Cardiac muscle cell (in vitro differentiated cells and primary cell): ENCODE measurements at regions not wholly inside any gene's neighbourhood (a gene's known extent, or its start where the extent isn't known, plus 50 kb on each side); places are given as distances from the start of the nearest gene placed in this dataset.
"Not testable (repeated sequence)": the region's sequence is repeated elsewhere in the genome, so short reads cannot be mapped to it uniquely, and the experiment has no call there.

ENCODE experiments used
- DNase-seq, 2 donors: peaks; one replicate each; pipeline versions ENCODE4 v3.0.0 to v3.0.0-alpha.2; 2010 to 2017; ENCODE audit warnings: low read depth in 1 of 2, low spot score in 1 of 2
- H3K27ac ChIP-seq: fragments of 200-600 bp; sonication (generic); 2 replicates; pipeline ENCODE4 v1.5.1; 2016
- H3K27me3 ChIP-seq: fragments of 200-600 bp; sonication (generic); 2 replicates; pipeline ENCODE4 v1.6.0; 2016; ENCODE audit warnings: control low read depth
- H3K36me3 ChIP-seq: fragments of 200-600 bp; sonication (generic); 2 replicates; pipeline ENCODE4 v1.5.1; 2016; ENCODE audit warnings: control low read depth
- H3K4me1 ChIP-seq: fragments of 200-600 bp; sonication (generic); 2 replicates; pipeline ENCODE4 v1.8.1; 2017; ENCODE audit warnings: low read depth, mild to moderate bottlenecking, mixed run types
- H3K4me3 ChIP-seq: fragments of 200-600 bp; sonication (generic); 2 replicates; pipeline ENCODE4 v1.5.1; 2016; ENCODE audit warnings: mild to moderate bottlenecking
- H3K9me3 ChIP-seq: fragments of 200-600 bp; sonication (generic); 2 replicates; pipeline ENCODE4 v1.5.1; 2017; ENCODE audit warnings: low read depth, mild to moderate bottlenecking, control low read depth
- TF ChIP-seq, protein P1 (sequence below): IDR thresholded peaks from 2 replicates; pipeline ENCODE4 v1.5.1; 2012; ENCODE audit warnings: low read depth, mild to moderate bottlenecking, low read length

DNA sequence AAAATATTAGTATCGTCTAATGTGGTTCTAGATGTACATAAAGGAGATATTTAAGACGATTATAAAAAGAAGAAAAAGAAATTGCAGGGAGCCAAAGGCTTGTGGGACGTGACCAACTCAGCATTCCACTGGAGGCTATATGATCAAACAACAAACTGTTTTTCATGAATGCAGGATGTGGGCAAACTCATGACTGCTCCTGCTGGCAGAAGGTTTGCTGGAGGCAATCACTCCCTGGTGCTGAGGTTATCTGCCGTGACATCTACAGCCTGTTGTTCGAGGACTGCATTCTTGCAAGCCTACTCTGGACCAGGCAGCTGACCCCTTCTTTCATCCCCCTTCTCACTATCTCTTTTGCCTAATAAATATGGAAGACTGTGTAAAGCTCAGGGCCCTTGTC is 518.1 kb downstream of the UQCRFS1 start:
- DNase-seq, result no peak
- Histone ChIP-seq H3K4me1 (no peaks in the 10 kb centered on the region), H3K4me3 (no peak overlapping the region), H3K27me3 (no peaks in the 10 kb centered on the region), H3K9me3 (no peaks in the 10 kb centered on the region), H3K36me3 (no peaks in the 10 kb centered on the region), H3K27ac (no peak overlapping the region)
- TF ChIP-seq, protein P1, sequence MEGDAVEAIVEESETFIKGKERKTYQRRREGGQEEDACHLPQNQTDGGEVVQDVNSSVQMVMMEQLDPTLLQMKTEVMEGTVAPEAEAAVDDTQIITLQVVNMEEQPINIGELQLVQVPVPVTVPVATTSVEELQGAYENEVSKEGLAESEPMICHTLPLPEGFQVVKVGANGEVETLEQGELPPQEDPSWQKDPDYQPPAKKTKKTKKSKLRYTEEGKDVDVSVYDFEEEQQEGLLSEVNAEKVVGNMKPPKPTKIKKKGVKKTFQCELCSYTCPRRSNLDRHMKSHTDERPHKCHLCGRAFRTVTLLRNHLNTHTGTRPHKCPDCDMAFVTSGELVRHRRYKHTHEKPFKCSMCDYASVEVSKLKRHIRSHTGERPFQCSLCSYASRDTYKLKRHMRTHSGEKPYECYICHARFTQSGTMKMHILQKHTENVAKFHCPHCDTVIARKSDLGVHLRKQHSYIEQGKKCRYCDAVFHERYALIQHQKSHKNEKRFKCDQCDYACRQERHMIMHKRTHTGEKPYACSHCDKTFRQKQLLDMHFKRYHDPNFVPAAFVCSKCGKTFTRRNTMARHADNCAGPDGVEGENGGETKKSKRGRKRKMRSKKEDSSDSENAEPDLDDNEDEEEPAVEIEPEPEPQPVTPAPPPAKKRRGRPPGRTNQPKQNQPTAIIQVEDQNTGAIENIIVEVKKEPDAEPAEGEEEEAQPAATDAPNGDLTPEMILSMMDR, result no peak

DNA sequence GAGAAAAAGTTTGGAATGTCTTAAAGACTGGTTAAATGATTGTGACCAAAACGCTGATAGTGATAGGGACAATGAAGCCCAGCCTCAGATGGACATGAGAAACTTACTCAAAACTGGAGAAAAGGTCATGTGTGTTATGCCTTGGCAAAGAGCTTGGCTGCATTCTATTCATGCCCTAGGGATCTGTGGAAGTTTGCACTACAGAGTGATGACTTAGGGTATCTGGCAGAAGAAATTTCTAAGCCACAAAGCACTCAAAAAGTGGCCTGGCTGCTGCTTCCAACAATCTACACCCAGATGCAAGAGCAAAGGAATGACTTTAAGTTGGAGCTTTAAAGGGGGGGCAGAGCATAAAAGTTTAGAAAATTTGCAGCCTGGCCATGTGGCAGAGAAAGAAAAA is 521.3 kb downstream of the UQCRFS1 start:
- TF ChIP-seq, protein P1, result no peak
- Histone ChIP-seq H3K9me3 (no peaks in the 10 kb centered on the region), H3K27me3 (no peaks in the 10 kb centered on the region), H3K4me1 (no peaks in the 10 kb centered on the region), H3K27ac (no peak overlapping the region), H3K4me3 (no peak overlapping the region), H3K36me3 (no peaks in the 10 kb centered on the region)
- DNase-seq, result peak in 1 of 2 donors; percentile 19

DNA sequence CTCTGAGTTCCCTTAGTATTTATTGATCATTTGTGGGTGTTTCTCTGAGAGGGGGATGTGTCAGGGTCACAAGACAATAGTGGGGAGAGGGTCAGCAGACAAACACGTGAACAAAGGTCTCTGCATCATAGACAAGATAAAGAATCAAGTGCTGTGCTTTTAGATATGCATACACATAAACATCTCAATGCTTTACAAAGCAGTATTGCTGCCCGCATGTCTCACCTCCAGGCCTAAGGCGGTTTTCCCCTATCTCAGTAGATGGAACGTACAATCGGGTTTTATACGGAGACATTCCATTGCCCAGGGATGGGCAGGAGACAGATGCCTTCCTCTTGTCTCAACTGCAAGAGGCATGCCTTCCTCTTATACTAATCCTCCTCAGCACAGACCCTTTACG is 523.5 kb downstream of the UQCRFS1 start:
- H3K4me1 ChIP-seq, H3K9me3 ChIP-seq, H3K27ac ChIP-seq, DNase-seq, H3K36me3 ChIP-seq, H3K4me3 ChIP-seq, H3K27me3 ChIP-seq: not testable (repeated sequence)

DNA sequence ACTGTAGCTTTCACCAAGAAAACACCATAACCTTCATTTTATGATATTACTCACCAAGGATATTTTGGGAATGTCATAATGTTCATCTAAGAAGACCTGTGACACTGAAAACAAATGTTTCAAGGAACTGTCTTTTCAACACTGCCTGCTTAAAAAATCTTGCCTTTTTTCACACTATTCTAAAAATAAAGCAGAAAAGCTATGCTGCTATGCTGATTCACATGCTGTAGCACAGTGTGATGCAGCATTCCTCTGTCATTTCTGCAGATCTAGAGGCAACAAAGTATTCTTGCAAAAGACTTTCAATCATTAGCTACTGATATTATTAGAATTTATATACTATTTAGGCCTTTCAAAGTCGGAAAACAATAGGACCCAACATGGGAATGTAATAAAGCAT is 525.7 kb downstream of the UQCRFS1 start:
- no peak for DNase-seq
- Histone ChIP-seq H3K36me3 (no peaks in the 10 kb centered on the region), H3K4me3 (no peak overlapping the region), H3K27ac (no peak overlapping the region), H3K27me3 (no peaks in the 10 kb centered on the region), H3K4me1 (no peaks in the 10 kb centered on the region), H3K9me3 (no peaks in the 10 kb centered on the region)
- TF ChIP-seq, protein P1, result no peak

- Histone ChIP-seq H3K4me3 (no peak overlapping the region), H3K27me3 (no peaks in the 10 kb centered on the region)
- TF ChIP-seq, protein P1, result no peak
These were observed 526.2 kb downstream of the UQCRFS1 start for GRCh38 chr19:28686756-28687155.

DNA sequence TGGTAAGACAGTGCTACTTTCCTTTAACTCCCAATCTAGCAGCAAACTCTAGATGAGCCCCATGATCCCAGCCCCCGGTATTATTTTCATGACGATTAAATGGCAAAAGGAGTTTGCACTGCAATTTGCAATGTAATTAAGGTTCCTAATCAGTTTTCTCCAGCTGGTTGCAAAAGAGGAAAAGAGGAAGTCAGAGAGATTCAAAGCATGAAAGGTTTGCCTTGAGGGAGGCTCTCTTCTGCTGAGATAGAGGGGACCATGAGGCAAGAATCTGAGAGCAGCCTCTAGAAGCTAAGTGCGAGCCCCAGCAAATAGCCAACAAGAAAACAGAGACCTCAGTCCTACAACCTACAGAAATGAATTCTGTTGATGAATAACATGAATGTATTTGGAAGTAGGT is 527.1 kb downstream of the UQCRFS1 start:
- Histone ChIP-seq H3K4me3 (no peak overlapping the region), H3K27ac (no peak overlapping the region), H3K9me3 (no peaks in the 10 kb centered on the region), H3K4me1 (no peaks in the 10 kb centered on the region), H3K36me3 (no peaks in the 10 kb centered on the region), H3K27me3 (no peaks in the 10 kb centered on the region)
- TF ChIP-seq, protein P1, result no peak
- no peak for DNase-seq

More at GRCh38 chr19:28686756-28687155, 526.2 kb downstream of the UQCRFS1 start:
- no peaks in the 10 kb centered on the region for H3K9me3 ChIP-seq
- H3K27ac ChIP-seq, result no peak overlapping the region
- no peak for DNase-seq
- H3K4me1 ChIP-seq, result no peaks in the 10 kb centered on the region
- H3K36me3 ChIP-seq, result no peaks in the 10 kb centered on the region

DNA sequence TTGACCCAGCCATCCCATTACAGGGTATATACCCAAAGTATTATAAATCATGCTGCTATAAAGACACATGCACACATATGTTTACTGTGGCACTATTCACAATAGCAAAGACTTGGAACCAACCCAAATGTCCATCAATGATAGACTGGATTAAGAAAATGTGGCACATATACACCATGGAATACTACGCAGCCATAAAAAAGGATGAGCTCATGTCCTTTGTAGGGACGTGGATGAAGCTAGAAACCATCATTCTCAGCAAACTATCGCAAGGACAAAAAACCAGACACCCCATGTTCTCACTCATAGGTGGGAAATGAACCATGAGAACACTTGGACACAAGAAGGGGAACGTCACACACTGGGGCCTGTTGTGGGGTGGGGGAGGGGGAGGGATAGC is 527.9 kb downstream of the UQCRFS1 start:
- H3K36me3 ChIP-seq, H3K4me3 ChIP-seq, H3K27me3 ChIP-seq, H3K27ac ChIP-seq, H3K4me1 ChIP-seq, H3K9me3 ChIP-seq, DNase-seq: not testable (repeated sequence)
